ENCODE measurements at regions not wholly inside any gene's neighbourhood (a gene's known extent, or its start where the extent isn't known, plus 50 kb on each side); places are given as distances from the start of the nearest gene placed in this dataset.
"Not testable (repeated sequence)": the region's sequence is repeated elsewhere in the genome, so short reads cannot be mapped to it uniquely, and the experiment has no call there.

DNA sequence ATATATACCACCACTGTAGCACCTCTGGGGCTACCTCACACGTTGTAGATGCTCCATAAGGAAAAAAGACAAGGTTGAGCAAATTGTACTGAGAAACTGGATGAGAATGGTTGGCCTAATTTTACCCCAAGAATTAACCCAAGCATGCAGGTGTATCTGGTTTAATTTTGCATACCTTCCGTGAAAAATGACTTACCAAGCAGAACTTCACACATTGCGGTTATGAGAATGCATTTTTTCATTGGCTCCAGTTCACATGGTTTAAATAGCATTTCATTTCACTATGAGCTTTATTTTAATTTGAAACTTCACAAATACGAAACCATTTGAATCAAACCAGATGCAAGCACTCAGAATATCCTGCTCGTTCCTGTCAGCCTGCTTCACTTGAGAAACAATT lies 512.2 kb downstream of the LTN1 start:
- TF ChIP-seq, protein P1, sequence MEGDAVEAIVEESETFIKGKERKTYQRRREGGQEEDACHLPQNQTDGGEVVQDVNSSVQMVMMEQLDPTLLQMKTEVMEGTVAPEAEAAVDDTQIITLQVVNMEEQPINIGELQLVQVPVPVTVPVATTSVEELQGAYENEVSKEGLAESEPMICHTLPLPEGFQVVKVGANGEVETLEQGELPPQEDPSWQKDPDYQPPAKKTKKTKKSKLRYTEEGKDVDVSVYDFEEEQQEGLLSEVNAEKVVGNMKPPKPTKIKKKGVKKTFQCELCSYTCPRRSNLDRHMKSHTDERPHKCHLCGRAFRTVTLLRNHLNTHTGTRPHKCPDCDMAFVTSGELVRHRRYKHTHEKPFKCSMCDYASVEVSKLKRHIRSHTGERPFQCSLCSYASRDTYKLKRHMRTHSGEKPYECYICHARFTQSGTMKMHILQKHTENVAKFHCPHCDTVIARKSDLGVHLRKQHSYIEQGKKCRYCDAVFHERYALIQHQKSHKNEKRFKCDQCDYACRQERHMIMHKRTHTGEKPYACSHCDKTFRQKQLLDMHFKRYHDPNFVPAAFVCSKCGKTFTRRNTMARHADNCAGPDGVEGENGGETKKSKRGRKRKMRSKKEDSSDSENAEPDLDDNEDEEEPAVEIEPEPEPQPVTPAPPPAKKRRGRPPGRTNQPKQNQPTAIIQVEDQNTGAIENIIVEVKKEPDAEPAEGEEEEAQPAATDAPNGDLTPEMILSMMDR (IDR thresholded peaks at IDR 0.05; ENCODE audit: extremely low read depth, low read depth, low read length), result no peak
- no peaks in the 10 kb centered on the region for H3K36me3 ChIP-seq (ENCODE audit: insufficient read depth, low read length)
- H4K20me1 ChIP-seq (ENCODE audit: insufficient read depth, low read length), result no peaks in the 10 kb centered on the region
- H2AFZ ChIP-seq (ENCODE audit: low read length), result no peak overlapping the region
- no peaks in the 10 kb centered on the region for H3K27me3 ChIP-seq (ENCODE audit: insufficient read depth, low read length)
- no peak overlapping the region for H3K4me2 ChIP-seq (ENCODE audit: insufficient read depth, low read length)
- no peak for DNase-seq (ENCODE audit: insufficient read length, low spot score, missing footprints)
- no peak overlapping the region for H3K27ac ChIP-seq (ENCODE audit: low read depth, low read length)
- H3K9me3 ChIP-seq (ENCODE audit: low read depth, low read length), result no peaks in the 10 kb centered on the region
- H3K4me3 ChIP-seq (ENCODE audit: insufficient read depth, low read length), result no peak overlapping the region
- peaks cover 22% of the 10 kb centered on the region for H3K4me1 ChIP-seq (ENCODE audit: insufficient read depth, low read length)
- H3K79me2 ChIP-seq (ENCODE audit: insufficient read depth, low read length), result no peaks in the 10 kb centered on the region

DNA sequence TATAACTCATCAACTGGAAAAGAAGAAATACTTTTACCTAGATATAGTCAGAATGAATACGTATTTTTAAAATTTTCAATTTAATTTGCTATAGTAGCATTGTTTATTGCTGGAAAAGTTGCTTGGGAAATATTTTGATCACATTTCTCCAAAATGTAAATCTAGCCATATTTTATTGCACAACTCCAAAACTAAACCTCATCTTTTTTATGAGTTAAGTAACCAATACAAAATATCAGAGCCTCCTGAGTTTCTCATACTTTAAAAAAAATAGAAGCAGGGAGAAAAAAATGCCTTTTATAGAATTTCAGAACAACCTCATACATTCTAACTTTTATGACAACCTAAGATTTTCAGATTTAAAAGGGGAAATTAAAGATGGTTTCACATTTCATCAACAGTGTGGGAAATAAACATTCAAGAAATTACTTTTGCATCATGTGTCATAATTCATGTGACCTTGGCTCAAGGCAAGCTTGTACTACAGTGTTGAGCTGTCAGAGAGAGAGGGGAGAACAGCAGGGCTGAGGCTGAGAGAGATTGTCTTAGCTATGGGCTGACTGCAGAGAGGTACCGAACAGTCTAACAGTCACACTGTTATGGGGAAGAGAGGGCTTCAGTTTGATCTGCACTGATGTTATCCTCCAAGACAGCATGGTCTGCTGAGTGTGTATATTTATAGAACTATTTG lies 519.0 kb downstream of the LTN1 start:
- Histone ChIP-seq H3K4me3 (ENCODE audit: insufficient read depth, low read length) (no peak overlapping the region), H4K20me1 (ENCODE audit: insufficient read depth, low read length) (no peaks in the 10 kb centered on the region), H3K36me3 (ENCODE audit: insufficient read depth, low read length) (no peaks in the 10 kb centered on the region), H3K27ac (ENCODE audit: low read depth, low read length) (peak overlapping the region; percentile 4), H3K27me3 (ENCODE audit: insufficient read depth, low read length) (no peaks in the 10 kb centered on the region), H3K4me1 (ENCODE audit: insufficient read depth, low read length) (peaks cover 14% of the 10 kb centered on the region), H2AFZ (ENCODE audit: low read length) (peak overlapping the region; percentile 66), H3K79me2 (ENCODE audit: insufficient read depth, low read length) (no peaks in the 10 kb centered on the region), H3K4me2 (ENCODE audit: insufficient read depth, low read length) (peak overlapping the region; percentile 51), H3K9me3 (ENCODE audit: low read depth, low read length) (no peaks in the 10 kb centered on the region)
- TF ChIP-seq, protein P1 (IDR thresholded peaks at IDR 0.05; ENCODE audit: extremely low read depth, low read depth, low read length), result no peak
- no peak for DNase-seq (ENCODE audit: insufficient read length, low spot score, missing footprints)

DNA sequence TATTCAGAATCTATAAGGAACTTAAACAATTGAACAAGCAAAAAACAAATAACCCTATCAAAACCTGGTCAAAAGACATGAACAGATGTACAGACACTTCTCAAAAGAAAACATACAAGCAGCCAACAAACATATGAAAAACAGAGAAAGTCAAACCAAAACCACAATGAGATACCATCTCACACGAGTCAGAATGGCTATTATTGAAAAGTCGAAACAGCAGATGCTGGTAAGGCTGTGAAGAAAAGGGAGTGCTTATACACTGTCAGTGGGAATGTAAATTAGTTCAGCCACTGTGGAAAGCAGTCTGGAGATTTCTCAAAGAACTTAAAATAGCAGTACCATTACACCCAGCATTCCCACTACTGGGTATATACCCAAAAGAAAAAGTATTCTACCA lies 520.1 kb downstream of the LTN1 start:
- not testable (repeated sequence) for H3K79me2 ChIP-seq (ENCODE audit: insufficient read depth, low read length); H3K9me3 ChIP-seq (ENCODE audit: low read depth, low read length); DNase-seq (ENCODE audit: insufficient read length, low spot score, missing footprints); H3K4me3 ChIP-seq (ENCODE audit: insufficient read depth, low read length); H2AFZ ChIP-seq (ENCODE audit: low read length); H3K27me3 ChIP-seq (ENCODE audit: insufficient read depth, low read length); H3K4me2 ChIP-seq (ENCODE audit: insufficient read depth, low read length); H4K20me1 ChIP-seq (ENCODE audit: insufficient read depth, low read length); H3K36me3 ChIP-seq (ENCODE audit: insufficient read depth, low read length); H3K27ac ChIP-seq (ENCODE audit: low read depth, low read length)
- peaks cover 14% of the 10 kb centered on the region for H3K4me1 ChIP-seq (ENCODE audit: insufficient read depth, low read length)

DNA sequence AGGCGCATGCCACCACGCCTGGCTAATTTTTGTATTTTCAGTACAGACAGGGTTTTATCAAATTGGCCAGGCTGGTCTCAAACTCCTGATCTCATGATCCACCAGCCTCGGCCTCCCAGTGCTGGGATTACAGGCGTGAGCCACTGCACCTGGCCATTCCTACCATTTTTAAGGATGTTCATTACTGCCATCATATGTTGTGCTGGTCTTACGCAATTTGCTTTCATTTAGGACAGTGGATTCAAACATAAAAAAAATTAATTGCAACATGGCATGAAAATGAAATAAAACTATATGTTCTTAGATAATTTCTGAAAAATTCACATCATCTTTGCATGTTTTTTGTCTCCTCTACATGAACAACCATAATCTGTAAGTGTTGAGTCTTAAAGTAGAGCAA lies 527.7 kb downstream of the LTN1 start:
- no peaks in the 10 kb centered on the region for H3K36me3 ChIP-seq (ENCODE audit: insufficient read depth, low read length)
- no peak overlapping the region for H3K4me3 ChIP-seq (ENCODE audit: insufficient read depth, low read length)
- no peak overlapping the region for H3K27ac ChIP-seq (ENCODE audit: low read depth, low read length)
- no peaks in the 10 kb centered on the region for H3K4me1 ChIP-seq (ENCODE audit: insufficient read depth, low read length)
- no peaks in the 10 kb centered on the region for H3K9me3 ChIP-seq (ENCODE audit: low read depth, low read length)
- DNase-seq (ENCODE audit: insufficient read length, low spot score, missing footprints), result no peak
- H3K27me3 ChIP-seq (ENCODE audit: insufficient read depth, low read length), result no peaks in the 10 kb centered on the region
- H3K79me2 ChIP-seq (ENCODE audit: insufficient read depth, low read length), result no peaks in the 10 kb centered on the region
- no peaks in the 10 kb centered on the region for H4K20me1 ChIP-seq (ENCODE audit: insufficient read depth, low read length)
- H2AFZ ChIP-seq (ENCODE audit: low read length), result no peak overlapping the region
- H3K4me2 ChIP-seq (ENCODE audit: insufficient read depth, low read length), result no peak overlapping the region
- TF ChIP-seq, protein P1 (IDR thresholded peaks at IDR 0.05; ENCODE audit: extremely low read depth, low read depth, low read length), result no peak

Data from osteoblast (primary cell).